Glutamatergic neuron (in vitro differentiated cells): ENCODE measurements at regions not wholly inside any gene's neighbourhood (a gene's known extent, or its start where the extent isn't known, plus 50 kb on each side); places are given as distances from the start of the nearest gene placed in this dataset.

Experiments
- DNase-seq: peaks from one replicate; pipeline ENCODE4 v3.0.0; 2022
- H3K27ac Mint-ChIP-seq: one replicate; pipeline ENCODE4 v1.8.0; 2020; ENCODE audit warnings: mild to moderate bottlenecking, mixed read lengths, inconsistent platforms; ENCODE audit not compliant: unreplicated experiment
- H3K27me3 Mint-ChIP-seq: one replicate; pipeline ENCODE4 v1.8.0; 2020; ENCODE audit warnings: mild to moderate bottlenecking, moderate library complexity, mixed read lengths, inconsistent platforms; ENCODE audit not compliant: unreplicated experiment
- H3K36me3 Mint-ChIP-seq: one replicate; pipeline ENCODE4 v1.8.0; 2020; ENCODE audit warnings: mild to moderate bottlenecking, mixed read lengths, inconsistent platforms; ENCODE audit not compliant: unreplicated experiment
- H3K4me1 Mint-ChIP-seq: one replicate; pipeline ENCODE4 v1.8.0; 2020; ENCODE audit warnings: mild to moderate bottlenecking, low read depth, mixed read lengths, inconsistent platforms; ENCODE audit not compliant: unreplicated experiment
- H3K4me3 Mint-ChIP-seq: one replicate; pipeline ENCODE4 v1.8.0; 2020; ENCODE audit warnings: mild to moderate bottlenecking, mixed read lengths, inconsistent platforms; ENCODE audit not compliant: unreplicated experiment
- H3K9me3 Mint-ChIP-seq: one replicate; pipeline ENCODE4 v1.8.0; 2020; ENCODE audit warnings: mild to moderate bottlenecking, moderate library complexity, mixed read lengths, inconsistent platforms; ENCODE audit not compliant: unreplicated experiment
- CTCF ChIP-seq: fragments of 200-600 bp; sonication (generic); IDR thresholded peaks from one replicate; pipeline ENCODE4 v1.5.0; 2021; ENCODE audit not compliant: partially characterized antibody, unreplicated experiment

- Mint-ChIP-seq H3K4me1 (no peaks in the 10 kb centered on the region), H3K4me3 (no peak overlapping the region), H3K36me3 (peaks cover 5% of the 10 kb centered on the region)
Observed at GRCh38 chr22:48534395-48534958, 1293.2 kb downstream of the BRD1 start.

GRCh38 chr22:48532986-48533385 lies 1294.7 kb downstream of the BRD1 start:
- Mint-ChIP-seq H3K27me3 (peaks cover 17% of the 10 kb centered on the region), H3K4me1 (no peaks in the 10 kb centered on the region), H3K36me3 (peaks cover 5% of the 10 kb centered on the region), H3K4me3 (no peak overlapping the region), H3K9me3 (peaks cover 10% of the 10 kb centered on the region), H3K27ac (no peak overlapping the region)
- no peak for DNase-seq
- no peak for TF ChIP-seq CTCF

More at GRCh38 chr22:48534395-48534958, 1293.2 kb downstream of the BRD1 start:
- TF ChIP-seq CTCF = no peak
- peaks cover 8% of the 10 kb centered on the region for H3K9me3 Mint-ChIP-seq
- no peak for DNase-seq
- peaks cover 14% of the 10 kb centered on the region for H3K27me3 Mint-ChIP-seq
- no peak overlapping the region for H3K27ac Mint-ChIP-seq

DNA sequence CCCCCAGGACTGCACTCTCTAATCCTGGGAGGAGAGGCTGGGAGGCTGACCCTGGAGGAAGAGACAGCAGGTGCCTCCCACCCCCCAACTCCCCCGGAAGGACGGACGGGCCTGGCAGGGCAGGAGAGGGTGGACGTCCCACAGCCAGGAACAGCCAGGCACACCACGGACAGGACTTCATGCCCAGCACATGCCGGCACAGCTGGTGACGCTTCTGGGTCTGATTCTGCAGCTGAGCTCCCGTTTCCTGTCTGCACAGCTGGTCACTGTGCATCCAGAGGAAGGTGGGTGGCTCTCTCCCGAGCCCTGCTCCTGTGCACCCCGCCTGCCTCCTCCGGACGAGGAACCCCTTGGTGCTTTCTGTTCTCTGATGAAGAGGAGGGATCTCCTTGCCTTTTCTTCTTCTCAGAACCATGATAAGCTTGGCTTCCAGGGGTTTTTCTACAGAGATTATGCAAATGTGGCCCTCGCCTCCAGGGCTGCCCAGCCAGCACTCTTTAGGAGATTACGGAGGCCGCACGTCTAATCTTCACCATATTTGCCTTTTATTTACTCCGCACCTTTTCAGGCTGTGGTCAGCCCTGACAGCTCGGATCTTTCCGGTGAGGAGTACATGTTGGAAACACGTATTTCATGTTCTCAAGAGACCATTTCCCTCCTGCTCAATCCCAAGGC lies 1295.8 kb downstream of the BRD1 start:
- no peak overlapping the region for H3K4me3 Mint-ChIP-seq
- peaks cover 5% of the 10 kb centered on the region for H3K36me3 Mint-ChIP-seq
- peaks cover 10% of the 10 kb centered on the region for H3K9me3 Mint-ChIP-seq
- no peaks in the 10 kb centered on the region for H3K4me1 Mint-ChIP-seq
- no peak overlapping the region for H3K27ac Mint-ChIP-seq
- peaks cover 17% of the 10 kb centered on the region for H3K27me3 Mint-ChIP-seq
- TF ChIP-seq CTCF = no peak
- no peak for DNase-seq

- no peak for TF ChIP-seq CTCF
- DNase-seq = no peak
- H3K27me3 Mint-ChIP-seq = peaks cover 17% of the 10 kb centered on the region
- H3K4me3 Mint-ChIP-seq = no peak overlapping the region
- H3K9me3 Mint-ChIP-seq = peaks cover 14% of the 10 kb centered on the region
- H3K27ac Mint-ChIP-seq = no peak overlapping the region
- H3K4me1 Mint-ChIP-seq = peaks cover 1% of the 10 kb centered on the region
- peaks cover 9% of the 10 kb centered on the region for H3K36me3 Mint-ChIP-seq
Observed at GRCh38 chr22:48531108-48531507, 1296.6 kb downstream of the BRD1 start.

DNA sequence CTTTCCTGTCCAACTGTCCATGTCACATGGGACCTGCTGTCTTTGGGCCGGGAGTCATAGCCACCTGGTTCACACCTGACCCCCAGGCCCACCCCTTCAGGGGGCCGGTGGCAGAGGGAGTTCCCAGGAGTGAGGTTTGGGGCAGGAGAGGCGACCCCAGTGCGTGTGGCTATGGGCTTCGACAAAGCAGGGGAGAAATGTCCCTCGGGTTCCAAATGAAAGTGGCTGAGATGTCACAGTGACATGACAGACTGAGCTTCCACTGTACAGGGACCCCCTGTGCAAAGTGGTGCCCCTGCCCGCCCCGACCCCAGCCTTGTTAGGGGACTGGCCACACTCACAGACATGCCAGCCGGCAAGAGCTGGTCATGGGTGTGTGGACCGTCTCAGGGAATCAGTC lies 1297.0 kb downstream of the BRD1 start:
- Mint-ChIP-seq H3K9me3 (peaks cover 14% of the 10 kb centered on the region), H3K4me1 (peaks cover 1% of the 10 kb centered on the region), H3K36me3 (peaks cover 9% of the 10 kb centered on the region), H3K27ac (no peak overlapping the region), H3K27me3 (peaks cover 18% of the 10 kb centered on the region), H3K4me3 (no peak overlapping the region)
- DNase-seq = no peak
- no peak for TF ChIP-seq CTCF
